ENCODE measurements at regions not wholly inside any gene's neighbourhood (a gene's known extent, or its start where the extent isn't known, plus 50 kb on each side); places are given as distances from the start of the nearest gene placed in this dataset.

GRCh38 chr14:34201909-34202637, 251.2 kb upstream of the EGLN3 start:
- TF ChIP-seq CTCF (IDR thresholded peaks at IDR 0.05; ENCODE audit: low read depth, low read length) (no peak), EZH2phosphoT487 (IDR thresholded peaks at IDR 0.05; ENCODE audit: low read depth) (no peak)

Measured in OCI-LY3 (cell line).